Ectodermal cell (in vitro differentiated cells): ENCODE measurements at regions not wholly inside any gene's neighbourhood (a gene's known extent, or its start where the extent isn't known, plus 50 kb on each side); places are given as distances from the start of the nearest gene placed in this dataset.
"Not testable (repeated sequence)": the region's sequence is repeated elsewhere in the genome, so short reads cannot be mapped to it uniquely, and the experiment has no call there.

Source experiments
- H3K27ac ChIP-seq: 2 replicates; pipeline ENCODE4 v1.7.0; 2013; ENCODE audit warnings: mild to moderate bottlenecking, low read depth, low read length; ENCODE audit not compliant: insufficient read depth, poor library complexity, severe bottlenecking
- H3K27me3 ChIP-seq: 2 replicates; pipeline ENCODE4 v1.7.0; 2013; ENCODE audit warnings: mild to moderate bottlenecking, low read length; ENCODE audit not compliant: insufficient read depth, control insufficient read depth, poor library complexity, severe bottlenecking
- H3K36me3 ChIP-seq: one replicate; pipeline ENCODE4 v1.7.0; 2013; ENCODE audit warnings: low read length; ENCODE audit not compliant: control insufficient read depth, insufficient read depth
- H3K4me1 ChIP-seq: one replicate; pipeline ENCODE4 v1.7.0; 2013; ENCODE audit warnings: low read length; ENCODE audit not compliant: control insufficient read depth, insufficient read depth
- H3K4me3 ChIP-seq: 2 replicates; pipeline ENCODE4 v1.7.0; 2013; ENCODE audit warnings: low read depth, low read length, control low read depth; ENCODE audit not compliant: insufficient read depth
- H3K9me3 ChIP-seq: 2 replicates; pipeline ENCODE4 v1.7.0; 2013; ENCODE audit warnings: mild to moderate bottlenecking, low read length, moderate library complexity; ENCODE audit not compliant: control insufficient read depth
- WGBS, 2 experiments: methylation state at CpG; one replicate each; pipeline ENCODE4 v1.1.7; 2013; ENCODE audit warnings: missing lambda C conversion rate in 2 of 2; 5-methylcytosine and 5-hydroxymethylcytosine counted together

GRCh38 chr2:103166456-103167324 is 404.9 kb downstream of the TMEM182 start:
- H3K27ac ChIP-seq, result no peak overlapping the region
- H3K9me3 ChIP-seq, result no peaks in the 10 kb centered on the region
- H3K27me3 ChIP-seq, result no peaks in the 10 kb centered on the region
- no peak overlapping the region for H3K4me3 ChIP-seq
- peaks cover 10% of the 10 kb centered on the region for H3K4me1 ChIP-seq
- H3K36me3 ChIP-seq, result no peaks in the 10 kb centered on the region
- 88 to 89% methylated on average over 11 to 12 of the region's 12 CpGs for WGBS, 2 experiments

DNA sequence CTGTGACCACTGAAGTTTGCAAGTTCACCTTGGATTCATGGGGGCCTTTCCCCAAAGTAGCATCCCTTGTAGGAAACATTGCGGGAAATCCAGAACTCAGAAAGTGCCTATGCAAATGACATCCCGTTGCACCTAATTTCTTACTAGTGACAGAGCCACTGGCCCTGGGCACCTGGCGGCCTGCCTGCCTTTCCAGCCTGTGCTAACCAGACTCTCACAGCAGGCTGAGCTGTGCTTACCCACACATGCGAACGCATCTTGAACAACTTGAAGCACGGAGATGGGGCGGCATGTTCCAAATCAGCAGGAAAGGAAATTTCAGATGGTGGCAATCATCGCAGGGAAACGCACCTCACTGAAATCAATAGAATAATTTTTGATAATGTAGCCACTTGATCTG is 405.8 kb downstream of the TMEM182 start:
- H3K4me3 ChIP-seq, result no peak overlapping the region
- H3K27ac ChIP-seq, result no peak overlapping the region
- no peaks in the 10 kb centered on the region for H3K9me3 ChIP-seq
- whole genome bisulfite sequencing, 2 experiments, result 93 to 96% methylated on average over 9 of the region's 9 CpGs
- H3K27me3 ChIP-seq, result no peaks in the 10 kb centered on the region
- H3K36me3 ChIP-seq, result no peaks in the 10 kb centered on the region
- peaks cover 10% of the 10 kb centered on the region for H3K4me1 ChIP-seq

- H3K27me3 ChIP-seq, result peaks cover 11% of the 10 kb centered on the region
Observed at GRCh38 chr2:103169861-103170260, 408.0 kb downstream of the TMEM182 start.

GRCh38 chr2:103172821-103173220 is 411.0 kb downstream of the TMEM182 start:
- 94 to 100% methylated on average over 2 of the region's 2 CpGs for WGBS, 2 experiments
- H3K4me1 ChIP-seq, result peaks cover 7% of the 10 kb centered on the region
- H3K9me3 ChIP-seq, result no peaks in the 10 kb centered on the region
- H3K36me3 ChIP-seq, result no peaks in the 10 kb centered on the region
- peaks cover 17% of the 10 kb centered on the region for H3K27me3 ChIP-seq
- no peak overlapping the region for H3K4me3 ChIP-seq
- H3K27ac ChIP-seq, result no peak overlapping the region

More at GRCh38 chr2:103169861-103170260, 408.0 kb downstream of the TMEM182 start:
- H3K27ac ChIP-seq, result no peak overlapping the region
- no peak overlapping the region for H3K4me3 ChIP-seq
- no peaks in the 10 kb centered on the region for H3K36me3 ChIP-seq
- peaks cover 10% of the 10 kb centered on the region for H3K4me1 ChIP-seq
- H3K9me3 ChIP-seq, result no peaks in the 10 kb centered on the region

- Histone ChIP-seq H3K4me3 (no peak overlapping the region), H3K4me1 (peaks cover 7% of the 10 kb centered on the region), H3K36me3 (no peaks in the 10 kb centered on the region), H3K27ac (no peak overlapping the region), H3K9me3 (no peaks in the 10 kb centered on the region), H3K27me3 (peaks cover 26% of the 10 kb centered on the region)
- 99 to 100% methylated on average over 1 to 2 of the region's 2 CpGs for WGBS, 2 experiments
Observed at GRCh38 chr2:103174711-103175110, 412.9 kb downstream of the TMEM182 start.

GRCh38 chr2:103176294-103176915 is 414.6 kb downstream of the TMEM182 start:
- no peaks in the 10 kb centered on the region for H3K36me3 ChIP-seq
- H3K4me3 ChIP-seq, result no peak overlapping the region
- H3K27ac ChIP-seq, result peak overlapping the region; percentile 64
- WGBS, 2 experiments, result 25 to 44% methylated on average over 15 of the region's 15 CpGs
- peaks cover 26% of the 10 kb centered on the region for H3K27me3 ChIP-seq
- no peaks in the 10 kb centered on the region for H3K9me3 ChIP-seq
- H3K4me1 ChIP-seq, result peaks cover 7% of the 10 kb centered on the region

- H3K36me3 ChIP-seq, result no peaks in the 10 kb centered on the region
- H3K9me3 ChIP-seq, result no peaks in the 10 kb centered on the region
- H3K4me1 ChIP-seq, result peaks cover 7% of the 10 kb centered on the region
- H3K4me3 ChIP-seq, result no peak overlapping the region
- 91 to 93% methylated on average over 3 of the region's 3 CpGs for WGBS, 2 experiments
- peaks cover 15% of the 10 kb centered on the region for H3K27me3 ChIP-seq
- no peak overlapping the region for H3K27ac ChIP-seq
Observed at GRCh38 chr2:103179798-103180197, 418.0 kb downstream of the TMEM182 start.

GRCh38 chr2:103183061-103183460 is 421.2 kb downstream of the TMEM182 start:
- H3K27me3 ChIP-seq, result peaks cover 6% of the 10 kb centered on the region
- no peak overlapping the region for H3K27ac ChIP-seq
- H3K9me3 ChIP-seq, result no peaks in the 10 kb centered on the region
- no peaks in the 10 kb centered on the region for H3K36me3 ChIP-seq
- H3K4me1 ChIP-seq, result no peaks in the 10 kb centered on the region
- H3K4me3 ChIP-seq, result no peak overlapping the region
- 90 to 100% methylated on average over 1 of the region's 1 CpG for WGBS, 2 experiments

- Histone ChIP-seq H3K27ac (no peak overlapping the region), H3K27me3 (no peaks in the 10 kb centered on the region), H3K9me3 (no peaks in the 10 kb centered on the region), H3K36me3 (no peaks in the 10 kb centered on the region), H3K4me3 (no peak overlapping the region), H3K4me1 (no peaks in the 10 kb centered on the region)
- 90 to 91% methylated on average over 2 to 3 of the region's 3 CpGs for WGBS, 2 experiments
Observed at GRCh38 chr2:103196802-103197201, 435.0 kb downstream of the TMEM182 start.

- not testable (repeated sequence) for H3K9me3 ChIP-seq
Observed at GRCh38 chr2:103200774-103201173, 438.9 kb downstream of the TMEM182 start.

More at GRCh38 chr2:103200774-103201173, 438.9 kb downstream of the TMEM182 start:
- not testable (repeated sequence) for H3K36me3 ChIP-seq, H3K4me1 ChIP-seq, H3K27me3 ChIP-seq, H3K4me3 ChIP-seq, H3K27ac ChIP-seq
- WGBS, 2 experiments, result 94 to 95% methylated on average over 4 of the region's 4 CpGs
